ENCODE measurements at regions not wholly inside any gene's neighbourhood (a gene's known extent, or its start where the extent isn't known, plus 50 kb on each side); places are given as distances from the start of the nearest gene placed in this dataset.
A peak's percentile ranks its signal among the peaks of the same experiment; 100 is the strongest.

GRCh38 chr5:124655251-124655917 is 91.1 kb downstream of the ZNF608 start:
- Histone ChIP-seq H3K27me3 (ENCODE audit: insufficient read depth, low read length) (peaks cover 78% of the 10 kb centered on the region), H3K4me3 (ENCODE audit: low read length) (no peak overlapping the region), H3K4me1 (ENCODE audit: insufficient read depth, low read length) (peaks cover 37% of the 10 kb centered on the region), H3K9me3 (ENCODE audit: low read depth, low read length) (no peaks in the 10 kb centered on the region)

GRCh38 chr5:124654418-124654817 is 92.0 kb downstream of the ZNF608 start:
- no peak overlapping the region for H3K4me3 ChIP-seq (ENCODE audit: low read length)
- peaks cover 39% of the 10 kb centered on the region for H3K4me1 ChIP-seq (ENCODE audit: insufficient read depth, low read length)
- no peaks in the 10 kb centered on the region for H3K9me3 ChIP-seq (ENCODE audit: low read depth, low read length)
- peaks cover 78% of the 10 kb centered on the region for H3K27me3 ChIP-seq (ENCODE audit: insufficient read depth, low read length)

GRCh38 chr5:124653666-124654065 is 92.8 kb downstream of the ZNF608 start:
- no peak overlapping the region for H3K4me3 ChIP-seq (ENCODE audit: low read length)
- H3K4me1 ChIP-seq (ENCODE audit: insufficient read depth, low read length): peaks cover 39% of the 10 kb centered on the region
- H3K9me3 ChIP-seq (ENCODE audit: low read depth, low read length): no peaks in the 10 kb centered on the region
- H3K27me3 ChIP-seq (ENCODE audit: insufficient read depth, low read length): peaks cover 78% of the 10 kb centered on the region

- Histone ChIP-seq H3K9me3 (ENCODE audit: low read depth, low read length) (no peaks in the 10 kb centered on the region), H3K4me3 (ENCODE audit: low read length) (no peak overlapping the region), H3K4me1 (ENCODE audit: insufficient read depth, low read length) (peaks cover 41% of the 10 kb centered on the region), H3K27me3 (ENCODE audit: insufficient read depth, low read length) (peaks cover 77% of the 10 kb centered on the region)
These were observed 93.5 kb downstream of the ZNF608 start for GRCh38 chr5:124652892-124653441.

GRCh38 chr5:124652514-124652819 is 94.0 kb downstream of the ZNF608 start:
- Histone ChIP-seq H3K4me3 (ENCODE audit: low read length) (no peak overlapping the region), H3K27me3 (ENCODE audit: insufficient read depth, low read length) (peaks cover 79% of the 10 kb centered on the region), H3K9me3 (ENCODE audit: low read depth, low read length) (no peaks in the 10 kb centered on the region), H3K4me1 (ENCODE audit: insufficient read depth, low read length) (peaks cover 44% of the 10 kb centered on the region)

GRCh38 chr5:124651663-124652513 is 94.6 kb downstream of the ZNF608 start:
- Histone ChIP-seq H3K27me3 (ENCODE audit: insufficient read depth, low read length) (peaks cover 82% of the 10 kb centered on the region), H3K9me3 (ENCODE audit: low read depth, low read length) (no peaks in the 10 kb centered on the region), H3K4me3 (ENCODE audit: low read length) (peak overlapping the region; percentile 28), H3K4me1 (ENCODE audit: insufficient read depth, low read length) (peaks cover 46% of the 10 kb centered on the region)

GRCh38 chr5:124650951-124651662 is 95.3 kb downstream of the ZNF608 start:
- peak overlapping the region; percentile 28 for H3K4me3 ChIP-seq (ENCODE audit: low read length)
- H3K27me3 ChIP-seq (ENCODE audit: insufficient read depth, low read length): peaks cover 82% of the 10 kb centered on the region
- peaks cover 46% of the 10 kb centered on the region for H3K4me1 ChIP-seq (ENCODE audit: insufficient read depth, low read length)
- H3K9me3 ChIP-seq (ENCODE audit: low read depth, low read length): no peaks in the 10 kb centered on the region

GRCh38 chr5:124650147-124650561 is 96.3 kb downstream of the ZNF608 start:
- peaks cover 46% of the 10 kb centered on the region for H3K4me1 ChIP-seq (ENCODE audit: insufficient read depth, low read length)
- peaks cover 79% of the 10 kb centered on the region for H3K27me3 ChIP-seq (ENCODE audit: insufficient read depth, low read length)
- no peak overlapping the region for H3K4me3 ChIP-seq (ENCODE audit: low read length)
- H3K9me3 ChIP-seq (ENCODE audit: low read depth, low read length): no peaks in the 10 kb centered on the region

GRCh38 chr5:124649491-124650146 is 96.8 kb downstream of the ZNF608 start:
- H3K4me1 ChIP-seq (ENCODE audit: insufficient read depth, low read length): peaks cover 46% of the 10 kb centered on the region
- H3K27me3 ChIP-seq (ENCODE audit: insufficient read depth, low read length): peaks cover 79% of the 10 kb centered on the region
- no peaks in the 10 kb centered on the region for H3K9me3 ChIP-seq (ENCODE audit: low read depth, low read length)
- no peak overlapping the region for H3K4me3 ChIP-seq (ENCODE audit: low read length)

GRCh38 chr5:124648902-124649467 is 97.5 kb downstream of the ZNF608 start:
- Histone ChIP-seq H3K4me1 (ENCODE audit: insufficient read depth, low read length) (peaks cover 46% of the 10 kb centered on the region), H3K27me3 (ENCODE audit: insufficient read depth, low read length) (peaks cover 79% of the 10 kb centered on the region)

GRCh38 chr5:124647352-124647751 is 99.1 kb downstream of the ZNF608 start:
- peaks cover 46% of the 10 kb centered on the region for H3K4me1 ChIP-seq (ENCODE audit: insufficient read depth, low read length)
- H3K9me3 ChIP-seq (ENCODE audit: low read depth, low read length): no peaks in the 10 kb centered on the region
- no peak overlapping the region for H3K4me3 ChIP-seq (ENCODE audit: low read length)
- peaks cover 72% of the 10 kb centered on the region for H3K27me3 ChIP-seq (ENCODE audit: insufficient read depth, low read length)

More at GRCh38 chr5:124648902-124649467, 97.5 kb downstream of the ZNF608 start:
- H3K9me3 ChIP-seq (ENCODE audit: low read depth, low read length): no peaks in the 10 kb centered on the region
- H3K4me3 ChIP-seq (ENCODE audit: low read length): no peak overlapping the region

GRCh38 chr5:124645396-124645795 is 101.0 kb downstream of the ZNF608 start:
- Histone ChIP-seq H3K4me1 (ENCODE audit: insufficient read depth, low read length) (peaks cover 28% of the 10 kb centered on the region), H3K9me3 (ENCODE audit: low read depth, low read length) (no peaks in the 10 kb centered on the region), H3K4me3 (ENCODE audit: low read length) (no peak overlapping the region), H3K27me3 (ENCODE audit: insufficient read depth, low read length) (peaks cover 54% of the 10 kb centered on the region)

GRCh38 chr5:124644582-124644981 is 101.9 kb downstream of the ZNF608 start:
- Histone ChIP-seq H3K4me3 (ENCODE audit: low read length) (no peak overlapping the region), H3K27me3 (ENCODE audit: insufficient read depth, low read length) (peaks cover 51% of the 10 kb centered on the region), H3K4me1 (ENCODE audit: insufficient read depth, low read length) (peaks cover 20% of the 10 kb centered on the region), H3K9me3 (ENCODE audit: low read depth, low read length) (no peaks in the 10 kb centered on the region)

- Histone ChIP-seq H3K4me1 (ENCODE audit: insufficient read depth, low read length) (peaks cover 16% of the 10 kb centered on the region), H3K27me3 (ENCODE audit: insufficient read depth, low read length) (peaks cover 52% of the 10 kb centered on the region), H3K9me3 (ENCODE audit: low read depth, low read length) (no peaks in the 10 kb centered on the region)
These were observed 102.3 kb downstream of the ZNF608 start for GRCh38 chr5:124644138-124644537.

More at GRCh38 chr5:124644138-124644537, 102.3 kb downstream of the ZNF608 start:
- no peak overlapping the region for H3K4me3 ChIP-seq (ENCODE audit: low read length)

Measured in mononuclear cell (primary cell).